PC-9 (cell line): ENCODE measurements at regions not wholly inside any gene's neighbourhood (a gene's known extent, or its start where the extent isn't known, plus 50 kb on each side); places are given as distances from the start of the nearest gene placed in this dataset.

Experiments used
- BruUV-seq: library from RNA; stranded (reverse); fragments of 400-500 nt; replicated peaks from 2 replicates; lab custom pipeline; 2021; lab: Mats Ljungman, UMichigan
- CTCF ChIA-PET: fragments of 300-600 bp; sonication (Branson Sonifier 250); formaldehyde crosslinking; loops from one replicate; lab custom pipeline; 2022; ENCODE audit warnings: antibody characterized with exemption; lab: Charles Lee
- POLR2A ChIA-PET: fragments of 300-600 bp; sonication (Branson Sonifier 250); formaldehyde crosslinking; loops from one replicate; lab custom pipeline; 2022; ENCODE audit warnings: antibody characterized with exemption; ENCODE audit not compliant: unreplicated experiment; lab: Charles Lee
- DNase-seq, 2 experiments: peaks; one replicate each; pipeline versions ENCODE4 v3.0.0 to v3.0.0-alpha.2; 2015 to 2022; ENCODE audit warnings: mixed read lengths in 1 of 2
- H2AFZ ChIP-seq: fragments of 200-600 bp; sonication (generic); 2 replicates; pipeline ENCODE4 v1.8.1; 2017; ENCODE audit warnings: antibody characterized with exemption
- H3F3A ChIP-seq: fragments of 200-600 bp; sonication (generic); 2 replicates; pipeline ENCODE4 v1.8.1; 2017; ENCODE audit warnings: antibody characterized with exemption, mild to moderate bottlenecking, low read depth; ENCODE audit not compliant: insufficient read depth
- H3K27ac ChIP-seq: fragments of 200-600 bp; sonication (generic); 2 replicates; pipeline ENCODE4 v1.6.1; 2016; ENCODE audit warnings: mixed run types
- H3K27me3 ChIP-seq: fragments of 200-600 bp; sonication (generic); 2 replicates; pipeline ENCODE4 v1.6.1; 2016; ENCODE audit warnings: low read depth, mixed run types; ENCODE audit not compliant: insufficient read depth
- H3K36me3 ChIP-seq: fragments of 200-600 bp; sonication (generic); 2 replicates; pipeline ENCODE4 v1.6.1; 2016; ENCODE audit warnings: low read depth, mixed run types
- H3K4me1 ChIP-seq: fragments of 200-600 bp; sonication (generic); replicated peaks from 2 replicates; pipeline ENCODE4 v1.6.1; 2016; ENCODE audit warnings: mixed run types; ENCODE audit not compliant: insufficient read depth
- H3K4me2 ChIP-seq: fragments of 200-600 bp; sonication (generic); 2 replicates; pipeline ENCODE4 v1.6.1; 2017; ENCODE audit warnings: mixed run types
- H3K4me3 ChIP-seq: fragments of 200-600 bp; sonication (generic); 2 replicates; pipeline ENCODE4 v1.6.1; 2016; ENCODE audit warnings: mixed run types
- H3K79me2 ChIP-seq: fragments of 200-600 bp; sonication (generic); 2 replicates; pipeline ENCODE4 v1.6.1; 2017; ENCODE audit warnings: low read depth, mixed run types
- H3K9me2 ChIP-seq: fragments of 200-600 bp; sonication (generic); 2 replicates; pipeline ENCODE4 v1.8.1; 2017; ENCODE audit warnings: mild to moderate bottlenecking; ENCODE audit not compliant: insufficient read depth
- H3K9me3 ChIP-seq: fragments of 200-600 bp; sonication (generic); 2 replicates; pipeline ENCODE4 v1.8.1; 2016; ENCODE audit warnings: low read depth; ENCODE audit not compliant: insufficient read depth
- H4K20me1 ChIP-seq: fragments of 200-600 bp; sonication (generic); 2 replicates; pipeline ENCODE4 v1.8.1; 2017; ENCODE audit not compliant: insufficient read depth
- CTCF ChIP-seq: fragments of 200-600 bp; sonication (generic); conservative IDR thresholded peaks from 2 replicates; pipeline ENCODE4 v1.6.1; 2017; ENCODE audit warnings: mixed run types, antibody characterized with exemption, mild to moderate bottlenecking, moderate library complexity
- EZH2 ChIP-seq: fragments of 200-600 bp; sonication (generic); IDR thresholded peaks from 2 replicates; pipeline ENCODE4 v1.8.0; 2017; ENCODE audit warnings: antibody characterized with exemption, low read depth
- intact Hi-C: fragments of 100-400 bp; cut with micrococcal nuclease; formaldehyde crosslinking; loops from one replicate; pipeline ENCODE4 v1.10.0; 2022; ENCODE audit not compliant: unreplicated experiment

DNA sequence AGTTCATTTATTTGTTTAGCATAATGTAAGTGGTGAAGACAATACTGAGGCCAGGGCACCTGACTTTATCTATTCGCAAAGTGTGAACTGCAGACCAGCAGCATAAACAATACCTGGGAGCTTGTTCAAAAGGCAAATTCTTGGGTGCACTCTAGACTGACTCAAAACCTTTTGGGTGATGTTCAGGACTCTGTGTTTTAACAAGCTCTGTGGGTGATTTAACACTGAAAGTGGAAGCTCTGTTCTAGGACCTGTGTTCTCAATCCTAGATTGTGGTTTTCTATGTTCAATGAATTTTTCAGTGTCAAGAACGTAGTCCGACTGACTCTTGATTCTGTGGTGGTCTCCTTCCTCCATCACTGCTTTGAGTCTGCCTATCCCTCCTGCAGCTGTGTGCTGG, 71.9 kb downstream of the GPR88 start:
- Histone ChIP-seq H3K9me3 (no peaks in the 10 kb centered on the region), H4K20me1 (no peaks in the 10 kb centered on the region), H3K79me2 (no peaks in the 10 kb centered on the region), H3K4me3 (no peak overlapping the region), H3K27ac (no peak overlapping the region), H3K36me3 (no peaks in the 10 kb centered on the region), H3K27me3 (no peaks in the 10 kb centered on the region), H2AFZ (no peak overlapping the region), H3K4me2 (no peak overlapping the region), H3K4me1 (no peaks in the 10 kb centered on the region), H3F3A (no peaks in the 10 kb centered on the region), H3K9me2 (no peaks in the 10 kb centered on the region)
- CTCF ChIA-PET: no interaction called here
- DNase-seq: no peak
- intact Hi-C loops: loop anchor here (5.0 kb wide), 1 partner anchor 102 kb away; no protein-coding TSS in a partner anchor
- BruUV-seq: no TSS peak
- POLR2A ChIA-PET: interaction anchor here (0.6 kb wide), 1 partner anchor 285 kb away, joined by 8 read pairs; the partner anchor contains the start of gene EXTL2
- no peak for TF ChIP-seq EZH2
- TF ChIP-seq CTCF: no peak

- Histone ChIP-seq H3K36me3 (no peaks in the 10 kb centered on the region), H3K4me3 (no peak overlapping the region), H3K27me3 (no peaks in the 10 kb centered on the region), H3K27ac (no peak overlapping the region), H2AFZ (0 out of 2 replicates have a peak overlapping the region, but pooled peaks have one; percentile 14), H3K4me1 (no peaks in the 10 kb centered on the region), H4K20me1 (no peaks in the 10 kb centered on the region), H3F3A (no peaks in the 10 kb centered on the region), H3K4me2 (no peak overlapping the region), H3K9me2 (no peaks in the 10 kb centered on the region), H3K79me2 (no peaks in the 10 kb centered on the region), H3K9me3 (no peaks in the 10 kb centered on the region)
- ChIA-PET CTCF (no interaction called here), POLR2A (no interaction called here)
- TF ChIP-seq EZH2: no peak
- intact Hi-C loops: no loop called here
- no peak for DNase-seq
- BruUV-seq: no TSS peak
These were observed 73.1 kb downstream of the GPR88 start for GRCh38 chr1:100611086-100611485.

- Histone ChIP-seq H3K36me3 (no peaks in the 10 kb centered on the region), H3K79me2 (no peaks in the 10 kb centered on the region), H3F3A (no peaks in the 10 kb centered on the region), H3K27ac (no peak overlapping the region), H3K9me3 (no peaks in the 10 kb centered on the region), H3K4me2 (no peak overlapping the region), H4K20me1 (no peaks in the 10 kb centered on the region), H3K4me1 (no peaks in the 10 kb centered on the region), H3K9me2 (no peaks in the 10 kb centered on the region), H3K4me3 (no peak overlapping the region), H3K27me3 (no peaks in the 10 kb centered on the region), H2AFZ (no peak overlapping the region)
- intact Hi-C loops: no loop called here
- ChIA-PET POLR2A (no interaction called here), CTCF (no interaction called here)
- DNase-seq: no peak
- BruUV-seq: no TSS peak
- no peak for TF ChIP-seq CTCF
- TF ChIP-seq EZH2: no peak
These were observed 74.6 kb downstream of the GPR88 start for GRCh38 chr1:100612540-100612939.
